NCI-H82 treated with DMSO at 0.1 percent for 48 hours (cell line): ENCODE measurements at regions not wholly inside any gene's neighbourhood (a gene's known extent, or its start where the extent isn't known, plus 50 kb on each side); places are given as distances from the start of the nearest gene placed in this dataset.
"Not testable (repeated sequence)": the region's sequence is repeated elsewhere in the genome, so short reads cannot be mapped to it uniquely, and the experiment has no call there.

Experiments used
- DNase-seq: peaks from one replicate; lab custom pipeline; 2025; ENCODE audit not compliant: unreplicated experiment; lab: John Stamatoyannopoulos, UW

GRCh38 chr1:81547261-81547911 is 253.3 kb upstream of the ADGRL2 start:
- no peak for DNase-seq

- DNase-seq: no peak
Measured at GRCh38 chr1:81545734-81546133, 255.0 kb upstream of the ADGRL2 start.

GRCh38 chr1:81543764-81544163 is 257.0 kb upstream of the ADGRL2 start:
- DNase-seq: no peak

- DNase-seq: no peak
Measured at GRCh38 chr1:81542196-81542595, 258.5 kb upstream of the ADGRL2 start.

GRCh38 chr1:81540216-81540615 is 260.5 kb upstream of the ADGRL2 start:
- DNase-seq: no peak

- DNase-seq: no peak
Measured at GRCh38 chr1:81529014-81529413, 271.7 kb upstream of the ADGRL2 start.

- DNase-seq: no peak
Measured at GRCh38 chr1:81525085-81525484, 275.6 kb upstream of the ADGRL2 start.

GRCh38 chr1:81519987-81520386 is 280.7 kb upstream of the ADGRL2 start:
- no peak for DNase-seq

- DNase-seq: no peak
Measured at GRCh38 chr1:81517987-81518386, 282.7 kb upstream of the ADGRL2 start.

- no peak for DNase-seq
Measured at GRCh38 chr1:81513796-81514354, 286.9 kb upstream of the ADGRL2 start.

GRCh38 chr1:81512252-81513003 is 288.3 kb upstream of the ADGRL2 start:
- DNase-seq: no peak

GRCh38 chr1:81511281-81511680 is 289.5 kb upstream of the ADGRL2 start:
- DNase-seq: no peak

- DNase-seq: no peak
Measured at GRCh38 chr1:81510701-81511100, 290.0 kb upstream of the ADGRL2 start.

- DNase-seq: no peak
Measured at GRCh38 chr1:81509594-81509993, 291.1 kb upstream of the ADGRL2 start.

GRCh38 chr1:81506699-81507098 is 294.0 kb upstream of the ADGRL2 start:
- DNase-seq: no peak

- DNase-seq: no peak
Measured at GRCh38 chr1:81505831-81506230, 294.9 kb upstream of the ADGRL2 start.

- DNase-seq: not testable (repeated sequence)
Measured at GRCh38 chr1:81504820-81505219, 295.9 kb upstream of the ADGRL2 start.

GRCh38 chr1:81502705-81503104 is 298.0 kb upstream of the ADGRL2 start:
- DNase-seq: not testable (repeated sequence)

GRCh38 chr1:81501485-81501884 is 299.2 kb upstream of the ADGRL2 start:
- DNase-seq: not testable (repeated sequence)

- DNase-seq: no peak
Measured at GRCh38 chr1:81499487-81499886, 301.2 kb upstream of the ADGRL2 start.

- no peak for DNase-seq
Measured at GRCh38 chr1:81498471-81499462, 302.0 kb upstream of the ADGRL2 start.
